Colonic mucosa (tissue), 4 donors: ENCODE measurements at regions not wholly inside any gene's neighbourhood (a gene's known extent, or its start where the extent isn't known, plus 50 kb on each side); places are given as distances from the start of the nearest gene placed in this dataset.

ENCODE experiments used
- DNase-seq: peaks from one replicate; pipeline ENCODE4 v3.0.0-alpha.2; 2020
- H3K27ac ChIP-seq: fragments of 200-600 bp; one replicate; pipeline ENCODE4 v1.8.0; 2021
- H3K27me3 ChIP-seq: fragments of 200-600 bp; one replicate; pipeline ENCODE4 v1.8.0; 2021
- H3K36me3 ChIP-seq: fragments of 200-600 bp; one replicate; pipeline ENCODE4 v1.8.0; 2021
- H3K4me1 ChIP-seq: fragments of 200-600 bp; one replicate; pipeline ENCODE4 v1.8.0; 2021; ENCODE audit warnings: mild to moderate bottlenecking
- H3K4me3 ChIP-seq: fragments of 200-600 bp; one replicate; pipeline ENCODE4 v1.8.0; 2021
- H3K9ac ChIP-seq, 2 donors: one replicate each; pipeline ENCODE4 v1.7.0; 2013; ENCODE audit warnings: control low read depth in 2 of 2, low read depth in 2 of 2, low read length in 2 of 2
- H3K9me3 ChIP-seq: fragments of 200-600 bp; one replicate; pipeline ENCODE4 v1.8.0; 2021
- CTCF ChIP-seq: fragments of 200-600 bp; IDR thresholded peaks from one replicate; pipeline ENCODE4 v1.8.0; 2022; ENCODE audit warnings: antibody characterized with exemption, mild to moderate bottlenecking
- intact Hi-C: fragments of 100-400 bp; cut with DNase I; formaldehyde crosslinking; loops from one replicate; pipeline ENCODE4 v1.14.1; 2022
- donor health status: healthy.
- donor health status: DM: no; HTN: no; CAD: no.
- donor health status: DM: no; HTN: no; CAD: no.

GRCh38 chr20:60913298-60913697 lies 338.8 kb upstream of the CDH4 start:
- Histone ChIP-seq H3K27me3 (no peaks in the 10 kb centered on the region), H3K4me3 (no peak overlapping the region), H3K27ac (no peak overlapping the region), H3K36me3 (no peaks in the 10 kb centered on the region), H3K9me3 (no peaks in the 10 kb centered on the region), H3K9ac (no peak overlapping the region), H3K4me1 (no peaks in the 10 kb centered on the region)
- DNase-seq, result no peak
- intact Hi-C loops, result no loop called here
- no peak for TF ChIP-seq CTCF

GRCh38 chr20:60921022-60921622 lies 330.9 kb upstream of the CDH4 start:
- DNase-seq, result no peak
- Histone ChIP-seq H3K9ac (no peak overlapping the region), H3K27ac (no peak overlapping the region), H3K27me3 (no peaks in the 10 kb centered on the region), H3K4me1 (no peaks in the 10 kb centered on the region), H3K36me3 (no peaks in the 10 kb centered on the region), H3K4me3 (no peak overlapping the region), H3K9me3 (no peaks in the 10 kb centered on the region)
- TF ChIP-seq CTCF, result no peak
- intact Hi-C loops, result no loop called here

- Histone ChIP-seq H3K27ac (no peak overlapping the region), H3K9me3 (no peaks in the 10 kb centered on the region), H3K9ac (no peak overlapping the region), H3K4me1 (no peaks in the 10 kb centered on the region), H3K36me3 (no peaks in the 10 kb centered on the region), H3K4me3 (no peak overlapping the region), H3K27me3 (no peaks in the 10 kb centered on the region)
- DNase-seq, result no peak
- no peak for TF ChIP-seq CTCF
- intact Hi-C loops, result no loop called here
Observed at GRCh38 chr20:60926831-60927230, 325.2 kb upstream of the CDH4 start.

GRCh38 chr20:60928341-60928740 lies 323.7 kb upstream of the CDH4 start:
- no peak for TF ChIP-seq CTCF
- intact Hi-C loops, result no loop called here

GRCh38 chr20:60930023-60930790 lies 321.9 kb upstream of the CDH4 start:
- TF ChIP-seq CTCF, result no peak
- Histone ChIP-seq H3K4me1 (no peaks in the 10 kb centered on the region), H3K27ac (no peak overlapping the region), H3K27me3 (no peaks in the 10 kb centered on the region), H3K36me3 (no peaks in the 10 kb centered on the region), H3K9ac (no peak overlapping the region), H3K9me3 (no peaks in the 10 kb centered on the region), H3K4me3 (no peak overlapping the region)
- no peak for DNase-seq
- intact Hi-C loops, result no loop called here

More at GRCh38 chr20:60928341-60928740, 323.7 kb upstream of the CDH4 start:
- Histone ChIP-seq H3K36me3 (no peaks in the 10 kb centered on the region), H3K27ac (no peak overlapping the region), H3K4me3 (no peak overlapping the region), H3K9me3 (no peaks in the 10 kb centered on the region), H3K9ac (no peak overlapping the region), H3K4me1 (no peaks in the 10 kb centered on the region), H3K27me3 (no peaks in the 10 kb centered on the region)
- no peak for DNase-seq
